ENCODE measurements at regions not wholly inside any gene's neighbourhood (a gene's known extent, or its start where the extent isn't known, plus 50 kb on each side); places are given as distances from the start of the nearest gene placed in this dataset.

DNA sequence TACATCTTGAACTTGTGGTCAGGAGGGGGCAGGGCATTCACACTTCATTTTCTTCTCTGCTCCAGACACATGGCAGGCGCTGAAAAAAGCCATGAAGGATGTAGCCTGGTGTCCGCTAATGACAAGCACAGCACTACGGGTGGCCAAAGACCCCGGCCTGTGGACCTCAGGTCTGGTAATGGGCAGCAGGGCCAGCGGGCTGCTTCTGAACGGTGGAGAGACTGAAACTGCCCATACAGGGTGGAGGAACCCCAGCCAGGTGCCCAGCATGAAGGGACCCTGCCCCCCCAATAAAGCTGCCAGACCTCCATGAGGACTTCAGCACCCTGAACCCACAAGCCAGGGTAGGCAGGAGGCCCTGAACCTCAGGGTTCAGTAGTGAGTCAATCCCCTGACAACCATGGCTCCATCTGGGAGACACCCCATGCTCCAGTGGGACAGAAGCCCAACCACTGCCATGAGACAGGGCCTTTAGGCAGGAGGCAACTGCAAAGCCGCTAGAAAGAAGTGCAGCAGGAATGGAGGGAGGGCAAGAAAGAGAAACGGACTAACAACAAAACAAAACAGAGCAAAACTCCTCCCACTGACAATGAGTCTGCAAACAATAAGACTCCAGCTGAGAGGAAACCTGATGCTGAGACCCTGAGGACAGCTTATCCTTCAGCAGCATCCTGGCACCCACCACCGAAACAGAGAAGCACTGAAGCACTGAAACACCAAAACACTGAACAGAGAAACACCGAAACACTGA lies 140.2 kb upstream of the PPP2R2D start:
- no peak for DNase-seq

DNA sequence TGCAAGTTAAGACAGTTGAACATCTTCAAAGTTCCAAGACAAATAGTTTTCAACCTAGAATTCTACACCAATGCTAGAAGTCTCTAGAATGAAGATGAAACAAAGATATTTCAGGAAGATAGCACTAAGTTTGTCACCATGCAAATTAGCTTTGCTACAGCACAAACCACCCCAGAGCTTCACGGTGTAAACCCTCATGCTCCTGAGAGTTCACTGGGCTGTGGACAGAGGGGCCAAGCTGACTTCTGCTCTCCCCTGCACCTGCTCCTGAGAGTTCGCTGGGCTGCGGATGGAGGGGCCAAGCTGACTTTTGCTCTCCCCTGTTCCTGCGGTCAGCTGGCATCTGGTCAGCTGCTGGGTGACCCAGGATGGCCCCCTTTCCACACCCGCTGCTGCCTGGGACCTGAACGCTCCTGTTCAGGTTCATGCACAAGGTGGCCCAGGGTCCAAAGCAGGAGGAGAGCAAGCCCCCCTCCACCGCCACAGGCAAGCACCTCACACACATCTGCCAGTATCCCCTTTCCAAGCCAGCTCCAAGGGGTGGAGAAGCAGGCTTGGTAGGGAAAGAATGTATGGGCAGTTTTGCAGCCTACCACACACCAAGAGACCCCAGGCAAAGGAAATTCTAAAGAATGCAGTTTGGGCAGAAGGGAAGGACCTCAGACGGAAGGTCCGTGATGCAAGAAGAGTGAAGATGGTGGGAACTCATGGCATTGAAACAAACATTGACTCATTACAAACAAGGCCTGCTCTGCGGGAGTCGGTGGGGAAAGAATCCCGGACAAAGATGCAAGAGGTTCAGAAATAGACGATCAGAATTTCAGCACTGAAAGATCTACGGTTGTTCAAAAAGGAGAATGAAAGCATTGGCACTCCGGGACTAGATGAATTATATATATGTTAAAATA lies 137.8 kb upstream of the PPP2R2D start:
- no peak for DNase-seq

DNA sequence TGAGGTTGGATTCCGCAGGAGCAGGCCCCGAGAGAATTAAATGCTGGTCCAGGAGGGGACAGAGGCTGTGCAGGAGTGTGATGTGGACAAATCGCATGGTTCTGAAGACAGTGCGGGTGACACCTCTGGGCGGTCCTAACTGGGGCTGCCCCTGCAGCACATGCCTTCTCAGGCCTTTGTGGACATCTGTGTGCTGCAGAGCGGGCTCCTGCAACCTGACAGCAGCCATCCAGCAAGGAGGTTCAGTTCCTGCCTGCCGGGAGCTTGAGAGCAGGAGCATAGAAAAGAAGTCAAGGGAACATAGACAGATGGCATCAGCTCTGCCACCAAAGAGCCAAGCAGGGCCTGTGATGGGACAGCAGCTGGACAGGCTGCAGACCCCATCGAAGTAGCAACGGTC lies 135.9 kb upstream of the PPP2R2D start:
- DNase-seq = no peak

DNA sequence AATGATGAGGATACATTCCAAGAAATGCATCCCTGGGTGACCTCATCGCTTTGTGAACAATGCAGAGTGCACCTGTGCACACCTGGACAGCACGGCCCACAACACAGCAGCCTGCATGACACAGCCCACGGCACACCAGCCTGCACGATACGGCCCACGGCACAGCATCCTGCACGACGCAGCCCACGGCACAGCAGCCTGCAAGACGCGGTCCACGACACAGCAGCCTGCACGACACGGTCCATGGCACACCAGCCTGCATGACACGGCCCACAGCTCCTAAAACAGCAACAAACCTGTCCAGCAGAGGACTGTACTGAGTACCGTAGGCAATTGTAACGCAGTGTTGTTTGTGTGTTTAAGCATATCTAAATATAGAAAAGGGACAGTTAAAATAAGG lies 134.7 kb upstream of the PPP2R2D start:
- DNase-seq = no peak

DNA sequence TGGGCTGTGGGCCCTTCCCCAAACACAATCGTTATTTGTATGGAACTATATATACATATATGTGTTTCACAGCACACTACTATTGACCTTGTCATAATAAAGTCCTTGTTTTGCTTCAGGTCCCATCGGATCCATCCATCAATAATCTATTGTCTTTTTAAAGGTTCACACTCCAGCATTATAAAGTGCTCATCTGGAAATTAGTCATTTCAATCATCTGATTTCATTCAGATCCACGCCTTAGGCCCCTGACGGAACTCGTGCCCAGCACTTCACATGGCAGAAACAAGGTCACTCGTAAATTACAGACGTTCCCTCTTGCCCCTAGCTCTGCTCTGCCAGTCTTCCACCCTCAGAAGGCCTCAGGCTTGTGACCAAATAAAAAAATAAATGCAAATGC lies 133.1 kb upstream of the PPP2R2D start:
- DNase-seq = no peak

DNA sequence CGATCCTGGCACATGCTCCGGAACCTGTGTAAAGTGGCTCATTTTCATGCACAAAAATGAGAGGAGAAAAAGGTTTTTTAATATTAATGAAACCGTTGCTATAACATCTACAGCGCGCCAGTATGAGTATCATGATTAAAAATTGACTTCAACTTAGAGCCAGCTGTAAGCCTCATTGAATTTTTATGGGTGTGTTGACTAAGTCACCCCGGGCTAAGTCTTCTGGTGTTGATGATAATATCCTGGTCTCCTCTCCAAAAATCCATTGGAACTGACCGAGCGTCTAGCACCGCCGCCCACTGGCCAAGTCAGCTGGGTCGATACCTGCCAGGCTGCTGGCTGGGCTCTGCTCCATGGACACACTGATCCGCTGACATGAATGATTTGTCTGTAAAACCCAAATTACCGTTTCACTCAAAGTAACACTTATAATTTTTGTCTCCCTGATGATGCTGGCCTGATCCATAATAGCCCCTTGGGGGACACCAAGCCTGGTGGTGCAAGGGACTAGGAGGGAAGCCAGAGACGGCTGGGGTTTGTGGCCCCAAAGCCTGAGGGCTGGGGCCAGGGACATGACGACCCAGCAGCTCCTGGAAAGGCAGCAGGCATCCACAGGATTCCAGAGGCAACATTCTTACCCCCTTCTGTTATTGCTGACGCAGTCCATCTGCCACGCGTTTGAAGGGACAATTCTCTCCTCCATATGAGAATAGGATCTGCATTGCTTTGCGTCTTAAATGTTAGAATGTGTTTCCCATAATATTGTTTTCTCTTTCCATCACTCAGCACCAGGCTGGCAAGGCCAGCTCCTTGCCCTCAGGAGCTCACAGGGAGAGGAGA lies 131.0 kb upstream of the PPP2R2D start:
- no peak for DNase-seq

DNA sequence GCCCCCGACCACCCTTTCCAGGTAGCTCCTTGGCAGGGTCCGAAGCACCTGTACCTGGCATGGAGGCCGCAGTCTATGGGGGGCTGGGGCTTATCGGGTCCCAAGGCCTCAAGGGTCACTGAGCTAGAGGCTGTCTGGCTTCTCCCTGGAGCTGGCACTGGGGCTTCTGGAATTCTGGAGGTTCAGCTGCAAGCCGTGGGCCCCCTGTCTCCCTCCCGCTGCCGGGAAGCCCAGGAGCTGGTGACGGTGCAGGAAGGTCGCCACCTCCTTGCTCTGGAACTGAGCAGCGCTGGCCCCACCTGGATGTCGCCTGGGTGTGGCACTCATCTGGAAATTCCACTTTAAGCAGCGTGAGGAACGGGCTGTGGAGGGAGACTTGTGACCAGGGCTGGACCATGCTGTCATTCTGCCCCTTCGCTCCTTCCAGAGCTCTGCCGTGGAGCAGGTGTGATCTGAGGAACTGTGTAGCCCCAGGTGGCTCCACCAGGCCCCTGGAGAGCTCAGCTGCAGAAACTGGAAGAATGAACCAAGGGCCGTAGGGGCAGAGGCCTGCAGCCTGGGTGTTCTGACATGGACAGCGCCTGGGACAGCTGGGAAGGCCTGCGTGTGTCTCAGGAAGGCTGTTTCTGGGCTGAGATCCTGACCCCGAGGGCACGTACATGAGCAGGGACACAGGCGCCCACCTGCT lies 129.7 kb upstream of the PPP2R2D start:
- DNase-seq = no peak

DNA sequence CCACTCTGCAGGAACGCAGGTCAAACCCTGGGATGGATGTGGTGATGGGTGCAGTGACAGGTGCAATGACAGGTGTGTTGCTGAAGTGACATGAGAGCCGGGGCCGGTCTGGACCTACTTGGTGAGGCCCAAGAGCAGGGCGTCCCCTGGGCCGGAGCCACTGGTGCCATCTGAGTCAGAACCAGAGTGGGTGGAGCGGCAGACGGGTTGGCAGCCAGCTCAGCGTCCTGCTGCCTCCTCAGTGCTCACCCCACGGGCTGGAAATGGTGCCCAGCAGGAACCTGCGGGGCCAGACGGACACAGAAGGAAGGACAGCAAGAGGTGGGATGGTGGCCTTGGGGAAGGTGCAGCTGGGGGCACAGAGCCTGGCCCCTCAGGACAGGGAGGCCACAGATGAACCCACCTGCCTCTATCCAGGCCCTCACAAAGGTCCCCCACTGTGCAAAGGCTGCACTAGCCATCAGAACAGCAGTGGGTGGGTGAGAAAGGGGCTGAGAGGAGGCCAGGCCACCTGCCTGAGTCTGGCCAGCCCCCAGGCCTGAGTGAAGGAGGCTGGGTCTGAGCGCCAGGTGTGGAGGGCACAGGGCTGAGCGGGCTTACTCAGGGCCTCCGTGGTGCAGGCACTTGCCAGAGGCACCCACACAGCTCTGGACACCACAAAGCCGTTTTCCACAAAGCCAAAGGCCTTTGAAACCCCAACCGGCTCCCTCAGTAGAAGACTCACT lies 129.0 kb upstream of the PPP2R2D start:
- DNase-seq = no peak

DNA sequence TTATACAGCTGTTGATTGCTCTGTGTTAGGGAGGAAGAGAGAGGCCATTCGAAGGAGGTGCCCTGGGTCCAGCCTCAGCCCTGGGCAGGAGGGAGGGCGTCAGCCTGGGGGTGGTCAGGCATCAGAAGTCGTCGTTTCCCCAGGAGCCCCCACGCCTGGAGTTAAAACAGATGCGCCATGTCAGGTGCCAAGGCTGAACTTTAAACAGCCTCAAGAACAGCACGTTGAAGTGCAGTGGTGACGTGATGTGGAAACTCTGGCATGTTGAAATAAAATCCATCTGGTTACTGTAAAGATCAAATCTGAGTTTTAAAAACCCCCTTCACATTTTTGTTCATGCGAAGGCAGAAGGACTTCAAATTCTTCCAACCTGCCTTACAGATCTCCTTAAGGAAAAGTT lies 128.4 kb upstream of the PPP2R2D start:
- no peak for DNase-seq

DNA sequence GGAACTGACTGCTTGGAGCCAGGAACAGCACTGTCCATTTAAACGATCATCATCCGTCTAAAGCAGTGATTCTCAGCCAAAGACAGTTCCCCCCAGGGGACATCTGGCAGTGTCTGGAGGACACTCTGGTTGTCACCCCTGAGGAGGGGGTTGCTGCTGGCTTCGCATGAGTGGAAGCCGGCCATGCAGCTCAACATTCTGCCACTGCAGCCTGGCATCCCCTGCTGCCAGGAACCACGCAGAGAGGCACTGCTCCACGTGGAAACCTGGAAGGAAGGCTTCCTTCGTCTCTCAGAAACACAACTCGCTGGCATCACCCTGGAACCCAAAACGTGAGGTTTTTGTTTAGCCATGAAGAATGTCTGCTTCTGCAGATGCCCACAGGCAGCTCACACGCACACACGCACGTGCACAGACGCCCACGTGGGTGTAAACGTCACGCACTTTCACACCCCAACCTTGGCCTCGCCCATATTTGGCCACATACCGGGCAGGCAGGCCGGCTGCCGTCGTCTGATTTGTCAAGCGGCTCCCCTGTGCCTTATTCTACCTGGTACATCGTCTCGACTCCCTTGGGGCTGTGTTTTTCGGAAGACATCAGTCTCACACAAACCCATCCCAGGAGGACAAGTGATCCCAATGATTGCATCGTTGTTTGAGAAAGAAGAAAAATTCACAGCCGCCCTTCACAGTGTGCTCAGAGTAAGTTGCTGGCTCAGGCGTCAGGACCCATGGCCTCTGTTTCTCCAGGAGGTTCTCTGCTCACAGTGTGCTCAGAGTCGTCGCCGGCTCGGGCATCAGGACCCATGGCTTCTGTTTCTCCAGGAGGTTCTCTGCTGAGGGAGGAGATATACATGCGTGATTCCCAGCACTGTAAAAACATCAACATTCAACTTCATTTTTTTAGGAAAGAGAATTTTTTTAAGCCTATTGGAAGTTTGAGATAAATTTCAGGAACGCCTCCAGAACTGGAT lies 127.2 kb upstream of the PPP2R2D start:
- DNase-seq = no peak

DNA sequence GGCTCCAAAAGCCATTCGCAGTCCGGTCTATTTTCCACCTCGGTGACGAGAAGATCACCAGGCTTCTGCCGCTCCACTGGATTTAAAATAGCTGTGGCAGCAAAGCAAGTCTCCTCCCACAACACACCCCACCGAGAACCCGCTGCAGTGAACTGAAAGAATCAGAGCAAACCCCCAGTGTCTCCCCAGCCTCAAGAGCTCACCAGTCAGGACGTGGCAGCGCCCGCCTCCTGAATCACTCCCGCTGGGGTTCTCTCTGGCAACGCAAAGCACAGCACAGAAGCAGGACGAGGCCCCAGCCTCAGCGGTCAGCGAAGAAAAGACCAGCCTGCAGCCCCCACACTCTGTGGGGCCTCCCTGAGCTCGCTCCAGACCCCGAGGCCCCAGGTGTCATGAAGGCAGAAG lies 126.1 kb upstream of the PPP2R2D start:
- DNase-seq = no peak

DNA sequence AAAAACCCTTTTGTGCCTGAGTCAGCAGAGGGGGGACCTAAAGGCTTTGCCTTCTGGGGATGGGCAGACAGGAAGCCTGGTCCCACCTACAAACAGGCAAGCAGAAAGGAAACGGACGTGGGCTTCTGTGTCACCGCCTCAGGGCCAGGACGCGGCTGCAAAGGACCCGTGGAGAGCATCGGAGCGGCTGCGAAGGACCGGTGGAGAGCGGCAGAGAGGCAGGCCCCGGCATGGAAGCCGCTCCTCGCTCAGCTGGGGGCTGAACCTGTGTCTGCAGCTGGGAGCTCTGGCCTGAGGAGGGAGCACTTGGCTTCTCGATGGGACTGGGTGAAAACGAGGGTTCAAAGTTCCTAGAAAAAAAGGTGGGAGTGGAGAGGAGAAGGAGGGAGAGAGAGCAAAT lies 125.4 kb upstream of the PPP2R2D start:
- DNase-seq = no peak

DNA sequence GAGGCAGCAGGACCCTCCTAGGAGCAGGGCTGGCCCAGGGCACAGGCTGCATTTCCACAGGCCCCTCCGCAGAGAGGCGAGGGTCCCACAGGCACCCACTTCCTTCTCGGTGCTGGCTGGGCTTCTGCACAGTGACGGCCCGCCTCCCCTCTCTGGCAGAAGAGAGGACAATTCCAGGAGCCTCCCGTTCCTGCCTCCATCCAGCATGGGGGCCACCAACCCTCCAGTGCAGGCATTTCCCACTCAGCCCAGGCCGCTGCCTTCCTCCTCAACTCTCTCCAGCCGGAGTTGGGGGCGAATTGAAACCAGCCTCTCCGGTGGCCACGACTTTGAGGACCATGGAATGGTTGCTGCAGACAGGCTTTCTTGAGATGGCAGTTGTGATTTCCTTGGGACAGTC lies 125.0 kb upstream of the PPP2R2D start:
- DNase-seq = no peak

DNA sequence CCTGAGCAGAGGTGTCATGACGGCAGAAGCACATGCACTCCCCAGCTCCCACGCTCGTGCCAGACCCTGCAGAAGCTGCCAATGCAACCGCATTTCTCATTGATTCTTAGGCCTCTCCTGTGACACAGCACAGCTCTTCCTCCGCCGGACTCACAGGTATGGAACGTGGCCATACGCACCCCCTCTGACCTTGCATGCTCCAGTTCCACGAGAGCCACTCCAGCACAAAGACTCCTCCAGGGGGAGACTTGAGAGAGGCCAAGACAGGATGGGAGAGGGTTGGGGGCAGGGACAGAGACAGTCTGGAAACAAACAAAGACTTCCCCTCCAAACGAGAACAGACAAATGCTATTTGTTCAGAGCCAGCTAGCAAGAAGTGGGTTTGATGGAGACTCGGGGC lies 124.3 kb upstream of the PPP2R2D start:
- DNase-seq = no peak

DNA sequence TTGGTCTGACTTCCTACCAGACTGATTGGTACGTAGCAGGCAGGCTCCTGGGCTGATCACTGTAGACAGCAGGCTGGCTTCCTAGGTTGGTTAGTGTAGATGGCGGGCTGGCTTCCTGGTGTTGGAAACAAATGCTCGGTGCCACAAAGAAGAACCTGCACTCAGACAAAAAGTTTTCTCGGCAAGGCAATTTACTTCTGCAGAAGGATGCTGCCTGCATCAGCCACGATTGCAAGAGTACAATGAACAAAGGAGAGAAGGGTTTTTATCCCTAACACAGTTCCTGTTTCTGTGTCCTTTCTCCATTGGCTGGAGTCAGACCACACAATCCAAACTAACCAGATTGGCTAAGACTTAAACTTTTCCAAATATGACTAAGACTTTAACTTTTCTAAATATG lies 123.6 kb upstream of the PPP2R2D start:
- DNase-seq = no peak

DNA sequence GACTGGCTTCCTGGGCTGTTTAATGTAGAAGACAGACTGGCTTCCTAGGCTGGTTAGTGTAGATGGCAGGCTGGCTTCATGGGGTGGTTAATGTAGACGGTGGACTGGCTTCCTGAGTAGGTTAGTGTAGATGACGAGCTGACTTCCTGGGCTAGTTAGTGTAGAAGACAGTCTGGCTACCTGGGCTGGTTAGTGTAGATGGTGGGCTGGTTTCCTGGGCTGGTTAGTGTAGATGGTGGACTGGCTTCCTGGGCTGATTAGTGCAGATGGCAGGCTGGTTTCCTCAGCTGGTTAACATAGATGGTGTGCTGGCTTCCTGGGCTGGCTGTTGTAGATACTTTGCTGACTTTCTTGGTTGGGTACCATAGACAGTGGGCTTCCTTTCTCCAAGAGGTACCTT lies 122.9 kb upstream of the PPP2R2D start:
- DNase-seq = no peak

DNA sequence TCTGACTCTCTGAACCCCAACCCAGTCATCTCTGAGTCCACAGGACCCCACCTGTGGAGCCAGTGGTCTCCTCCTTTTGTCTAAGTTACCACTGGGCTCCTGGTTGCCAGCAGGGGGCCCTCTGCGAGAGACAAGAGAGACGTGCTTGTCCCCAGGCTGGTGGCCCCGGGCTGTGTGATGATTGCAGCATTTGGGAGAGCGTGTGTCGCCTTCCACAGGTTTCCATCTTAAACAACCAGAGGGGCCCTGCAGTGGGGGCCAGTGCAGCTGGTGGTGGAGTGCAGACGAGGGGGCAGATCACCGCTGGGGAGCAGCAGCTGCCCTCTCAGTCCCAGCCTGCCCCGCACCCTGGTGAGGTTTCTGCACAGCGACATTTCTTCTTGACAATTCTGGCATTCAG lies 122.4 kb upstream of the PPP2R2D start:
- DNase-seq = no peak

DNA sequence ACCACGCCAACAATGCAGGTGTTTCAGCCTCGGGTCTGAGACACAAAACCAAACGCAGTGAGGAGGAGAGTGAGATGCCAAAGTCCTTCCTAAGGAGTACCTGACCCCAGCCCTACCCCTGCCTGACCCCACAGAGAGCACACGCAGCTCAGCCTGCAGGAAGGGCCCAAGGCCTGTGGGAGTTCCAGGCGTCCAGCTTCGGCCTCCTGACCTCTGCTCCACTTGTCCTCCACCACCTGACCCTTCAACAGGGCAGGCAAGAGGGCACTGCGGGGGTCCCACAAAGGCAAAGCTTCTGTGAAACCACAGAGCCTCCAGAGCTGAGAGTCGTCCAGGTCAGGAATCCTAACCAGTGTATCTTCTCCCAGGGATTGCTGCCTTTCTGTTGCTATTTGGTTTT lies 122.0 kb upstream of the PPP2R2D start:
- no peak for DNase-seq

DNA sequence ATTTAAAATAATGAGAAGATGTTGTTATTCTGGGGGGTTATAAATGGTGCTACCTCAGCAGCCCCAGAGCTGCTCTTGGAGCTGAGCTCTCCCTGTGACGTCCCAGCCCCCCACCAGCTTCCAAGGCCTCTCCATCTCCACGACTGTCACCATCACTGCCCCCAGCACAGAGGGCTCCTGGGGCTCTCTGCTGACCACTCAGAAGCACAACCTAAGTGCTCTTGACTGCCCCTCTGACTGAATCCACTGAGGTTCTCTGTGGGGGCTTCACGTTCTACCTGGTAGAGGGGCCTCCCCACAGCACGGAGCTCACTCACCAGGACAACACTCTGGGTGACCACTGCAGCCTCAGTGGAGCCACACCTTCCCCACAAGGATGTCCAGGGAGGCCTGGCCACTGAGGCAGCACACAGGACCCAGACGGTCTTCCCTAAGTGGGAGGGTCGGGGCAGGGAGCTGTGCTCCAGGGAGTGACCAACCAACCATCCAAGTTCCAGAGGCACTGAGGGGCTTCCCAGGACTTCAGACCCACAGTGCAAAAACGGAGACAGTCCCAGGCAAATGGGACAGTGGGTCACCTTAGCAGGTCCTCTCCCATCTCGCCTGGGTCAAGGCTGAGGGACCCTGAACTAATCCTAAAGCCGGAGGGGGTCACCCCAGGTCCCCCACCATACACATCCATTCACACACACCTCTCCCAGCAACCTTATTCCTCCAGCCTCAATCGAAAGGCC lies 121.0 kb upstream of the PPP2R2D start:
- no peak for DNase-seq

DNA sequence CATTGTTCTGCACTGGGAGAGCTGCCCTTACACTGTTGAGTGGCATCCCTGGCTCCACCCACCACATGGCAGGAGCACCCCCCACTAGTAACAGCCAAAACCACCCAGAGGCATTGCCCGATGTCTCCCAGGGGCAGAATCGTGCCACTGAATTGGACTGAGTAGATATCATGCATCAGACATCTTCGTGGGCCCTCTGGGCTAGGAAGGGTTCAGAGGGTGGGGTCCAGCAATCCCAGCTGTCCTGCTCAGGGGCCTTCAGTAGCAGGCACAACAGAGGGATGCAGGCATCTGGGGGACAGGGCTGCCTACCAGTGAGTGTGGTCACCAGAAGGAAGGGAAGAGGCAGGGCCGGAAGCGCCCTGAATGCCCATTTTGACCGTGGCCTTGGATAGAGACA lies 119.7 kb upstream of the PPP2R2D start:
- DNase-seq = no peak
